Endothelial cell of umbilical vein (primary cell): ENCODE measurements at regions not wholly inside any gene's neighbourhood (a gene's known extent, or its start where the extent isn't known, plus 50 kb on each side); places are given as distances from the start of the nearest gene placed in this dataset.

ENCODE experiments used
- BruUV-seq: library from RNA; stranded (reverse); fragments of 400-500 nt; replicated peaks from 2 replicates; lab custom pipeline; 2021; lab: Mats Ljungman, UMichigan
- CTCF ChIA-PET: fragments of 300-600, 350-600 bp; sonication (Branson Sonifier 250); formaldehyde crosslinking; loops from one replicate; lab custom pipeline; 2021; ENCODE audit warnings: antibody characterized with exemption, inconsistent platforms; lab: Charles Lee
- POLR2A ChIA-PET: fragments of 300-600, 350-600 bp; sonication (Branson Sonifier 250); formaldehyde crosslinking; loops from one replicate; lab custom pipeline; 2021; ENCODE audit warnings: antibody characterized with exemption, inconsistent platforms; lab: Charles Lee
- DNase-seq: peaks from one replicate; pipeline ENCODE4 v3.0.0-alpha.2; 2011; ENCODE audit warnings: low read depth, low spot score
- FAIRE-seq: peaks from 2 replicates; lab custom pipeline; 2011; peaks lifted over from hg19 to GRCh38; lab: Jason Lieb, UNC
- H2AFZ ChIP-seq: 2 replicates; pipeline ENCODE4 v1.6.0; 2012; ENCODE audit warnings: low read depth, low read length, control low read depth, inconsistent platforms
- H3K27ac ChIP-seq: 2 replicates; pipeline ENCODE4 v1.5.1; 2011; ENCODE audit warnings: low read depth, mild to moderate bottlenecking, control low read depth, low read length, moderate library complexity; ENCODE audit not compliant: insufficient read depth
- H3K27me3 ChIP-seq, 2 experiments: 2 replicates each; pipeline versions ENCODE4 v1.6.0 to v1.6.1; 2011; ENCODE audit warnings: low read length in 2 of 2, mixed read lengths in 1 of 2; ENCODE audit not compliant: control insufficient read depth in 2 of 2, insufficient read depth in 2 of 2
- H3K36me3 ChIP-seq, 2 experiments: 2 replicates in 1 of 2; 3 replicates in 1 of 2; pipeline ENCODE4 v1.5.1; 2011; ENCODE audit warnings: low read length in 2 of 2, mild to moderate bottlenecking in 1 of 2, moderate library complexity in 1 of 2; ENCODE audit not compliant: control insufficient read depth in 2 of 2, insufficient read depth in 2 of 2; ENCODE audit errors: extremely low read depth in 1 of 2
- H3K4me1 ChIP-seq: 3 replicates; pipeline ENCODE4 v1.5.1; 2011; ENCODE audit warnings: mild to moderate bottlenecking, low read length; ENCODE audit not compliant: control insufficient read depth, insufficient read depth; ENCODE audit errors: extremely low read depth
- H3K4me2 ChIP-seq: 2 replicates; pipeline ENCODE4 v1.6.1; 2011; ENCODE audit warnings: low read length, control low read depth, mixed read lengths; ENCODE audit not compliant: insufficient read depth
- H3K4me3 ChIP-seq, 3 experiments: fragments of 200-600 bp in 1 of 3; sonication (generic), shearing (Covaris generic) in 1 of 3; replicated peaks in 1 of 3; 2 replicates each; pipeline ENCODE4 v1.5.1; 2011 to 2016; ENCODE audit warnings: control low read depth in 3 of 3, low read length in 3 of 3, mild to moderate bottlenecking in 2 of 3, inconsistent platforms in 1 of 3, low read depth in 1 of 3, moderate library complexity in 1 of 3; ENCODE audit not compliant: insufficient read depth in 1 of 3
- H3K79me2 ChIP-seq: 2 replicates; pipeline ENCODE4 v1.6.0; 2012; ENCODE audit warnings: low read length, inconsistent platforms; ENCODE audit not compliant: control insufficient read depth, insufficient read depth
- H3K9ac ChIP-seq: replicated peaks from 2 replicates; pipeline ENCODE3; 2011; ENCODE audit warnings: low read length, control low read depth; ENCODE audit not compliant: insufficient read depth; ENCODE audit errors: extremely low read depth
- H3K9me1 ChIP-seq: replicated peaks from 3 replicates; pipeline ENCODE4 v1.6.0; 2011; ENCODE audit warnings: mild to moderate bottlenecking, low read length; ENCODE audit not compliant: control insufficient read depth, insufficient read depth; ENCODE audit errors: extremely low read depth
- H3K9me3 ChIP-seq: replicated peaks from 2 replicates; pipeline ENCODE4 v1.5.1; 2012; ENCODE audit warnings: low read length, inconsistent platforms; ENCODE audit not compliant: control insufficient read depth, insufficient read depth
- H4K20me1 ChIP-seq: replicated peaks from 2 replicates; pipeline ENCODE3; 2011; ENCODE audit warnings: mild to moderate bottlenecking, low read length; ENCODE audit not compliant: control insufficient read depth, insufficient read depth; ENCODE audit errors: extremely low read depth
- CTCF ChIP-seq, 2 donors: IDR thresholded peaks; 1 replicate in 1 of 2; 2 replicates in 1 of 2; pipeline ENCODE4 v1.5.1; 2011; ENCODE audit warnings: low read length in 2 of 2, mild to moderate bottlenecking in 2 of 2, moderate library complexity in 2 of 2, control low read depth in 1 of 2, inconsistent platforms in 1 of 2, low read depth in 1 of 2; ENCODE audit not compliant: insufficient read depth in 1 of 2; ENCODE audit errors: extremely low read depth in 1 of 2
- EZH2 ChIP-seq: IDR thresholded peaks from 2 replicates; pipeline ENCODE4 v1.6.1; 2012; ENCODE audit warnings: borderline replicate concordance, low read depth, mild to moderate bottlenecking, moderate library complexity, low read length, inconsistent platforms; ENCODE audit not compliant: severe bottlenecking
- FOS ChIP-seq: IDR thresholded peaks from 2 replicates; pipeline ENCODE4 v1.6.1; 2011; ENCODE audit warnings: mild to moderate bottlenecking, low read length, moderate library complexity, borderline replicate concordance; ENCODE audit not compliant: insufficient read depth
- GATA2 ChIP-seq: IDR thresholded peaks from 2 replicates; pipeline ENCODE4 v1.7.0; 2011; ENCODE audit warnings: low read depth, mild to moderate bottlenecking, moderate library complexity, mixed read lengths, low read length; ENCODE audit not compliant: insufficient read length, insufficient read depth
- JUN ChIP-seq: IDR thresholded peaks from 2 replicates; pipeline ENCODE4 v1.6.1; 2011; ENCODE audit warnings: borderline replicate concordance, low read depth; ENCODE audit not compliant: insufficient read length, insufficient read depth
- MYC ChIP-seq: IDR thresholded peaks from one replicate; pipeline ENCODE4 v1.6.1; 2011; ENCODE audit warnings: mild to moderate bottlenecking, low read depth, low read length
- POLR2A ChIP-seq: IDR thresholded peaks from 2 replicates; pipeline ENCODE4 v1.6.1; 2012; ENCODE audit warnings: low read depth, mild to moderate bottlenecking, control low read depth, low read length
- POLR2AphosphoS5 ChIP-seq: IDR thresholded peaks from 2 replicates; pipeline ENCODE4 v1.6.1; 2012; ENCODE audit warnings: low read depth, mild to moderate bottlenecking, control low read depth, low read length, moderate library complexity; ENCODE audit not compliant: insufficient read depth
- dilution Hi-C: fragments of 300-500 bp; cut with MboI; formaldehyde crosslinking; loops from one replicate; pipeline ENCODE4 v1.15.0; 2019; ENCODE audit warnings: low sequenced_read_pairs; ENCODE audit not compliant: extremely low pct_ligation_motif_present
- intact Hi-C: fragments of 100-400 bp; cut with micrococcal nuclease; formaldehyde crosslinking; loops from one replicate; pipeline ENCODE4 v1.10.0; 2022
- TF ChIP-seq, protein P1 (sequence below): IDR thresholded peaks from 2 replicates; pipeline ENCODE4 v1.6.1; 2011; ENCODE audit not compliant: insufficient read depth, insufficient read length

- no peaks in the 10 kb centered on the region for H3K4me1 ChIP-seq
Measured at GRCh38 chr1:80639777-80640533, 1160.8 kb upstream of the ADGRL2 start.

More at GRCh38 chr1:80639777-80640533, 1160.8 kb upstream of the ADGRL2 start:
- ChIA-PET CTCF (no interaction called here), POLR2A (no interaction called here)
- Histone ChIP-seq H3K79me2 (no peaks in the 10 kb centered on the region), H3K9me3 (no peaks in the 10 kb centered on the region), H3K27me3 (no peaks in the 10 kb centered on the region), H3K27ac (no peak overlapping the region), H4K20me1 (no peaks in the 10 kb centered on the region), H3K9me1 (no peaks in the 10 kb centered on the region), H3K4me3 (no peak overlapping the region), H3K9ac (no peak overlapping the region), H3K4me2 (no peak overlapping the region), H3K36me3 (no peaks in the 10 kb centered on the region), H2AFZ (no peak overlapping the region)
- intact Hi-C loops (no loop called here), dilution Hi-C loops (no loop called here)
- no peak for TF ChIP-seq FOS
- no peak for TF ChIP-seq POLR2AphosphoS5
- TF ChIP-seq, protein P1, sequence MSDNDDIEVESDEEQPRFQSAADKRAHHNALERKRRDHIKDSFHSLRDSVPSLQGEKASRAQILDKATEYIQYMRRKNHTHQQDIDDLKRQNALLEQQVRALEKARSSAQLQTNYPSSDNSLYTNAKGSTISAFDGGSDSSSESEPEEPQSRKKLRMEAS, result no peak
- TF ChIP-seq POLR2A, result no peak
- no peak for TF ChIP-seq MYC
- TF ChIP-seq CTCF (IDR thresholded peaks at IDR 0.05; ENCODE audit: extremely low read depth in 1 of 2, insufficient read depth in 1 of 2, low read depth in 1 of 2, low read length in 2 of 2), result no peak
- no peak for TF ChIP-seq EZH2
- TF ChIP-seq GATA2, result no peak
- TF ChIP-seq JUN, result no peak
- no peak for DNase-seq
- FAIRE-seq, result no peak
- BruUV-seq, result no TSS peak
